ENCODE measurements at regions not wholly inside any gene's neighbourhood (a gene's known extent, or its start where the extent isn't known, plus 50 kb on each side); places are given as distances from the start of the nearest gene placed in this dataset.
"Not testable (repeated sequence)": the region's sequence is repeated elsewhere in the genome, so short reads cannot be mapped to it uniquely, and the experiment has no call there.

- no peak for DNase-seq
Measured at GRCh38 chr19:31532034-31532433, 182.8 kb upstream of the TSHZ3 start.

- DNase-seq: no peak
Measured at GRCh38 chr19:31533114-31533513, 183.9 kb upstream of the TSHZ3 start.

- no peak for DNase-seq
Measured at GRCh38 chr19:31534231-31534630, 185.0 kb upstream of the TSHZ3 start.

- no peak for DNase-seq
Measured at GRCh38 chr19:31534786-31535657, 185.8 kb upstream of the TSHZ3 start.

GRCh38 chr19:31535691-31536460 is 186.6 kb upstream of the TSHZ3 start:
- DNase-seq: no peak

- no peak for DNase-seq
Measured at GRCh38 chr19:31537136-31537535, 187.9 kb upstream of the TSHZ3 start.

GRCh38 chr19:31537902-31538301 is 188.7 kb upstream of the TSHZ3 start:
- DNase-seq: not testable (repeated sequence)

GRCh38 chr19:31538879-31539278 is 189.6 kb upstream of the TSHZ3 start:
- no peak for DNase-seq

- DNase-seq: no peak
Measured at GRCh38 chr19:31539386-31539785, 190.2 kb upstream of the TSHZ3 start.

GRCh38 chr19:31541396-31541795 is 192.2 kb upstream of the TSHZ3 start:
- DNase-seq: no peak

GRCh38 chr19:31543456-31543855 is 194.2 kb upstream of the TSHZ3 start:
- no peak for DNase-seq

- DNase-seq: no peak
Measured at GRCh38 chr19:31545777-31546176, 196.5 kb upstream of the TSHZ3 start.

GRCh38 chr19:31546205-31546960 is 197.1 kb upstream of the TSHZ3 start:
- DNase-seq: no peak

GRCh38 chr19:31548941-31549340 is 199.7 kb upstream of the TSHZ3 start:
- no peak for DNase-seq

- DNase-seq: no peak
Measured at GRCh38 chr19:31553112-31553845, 204.0 kb upstream of the TSHZ3 start.

GRCh38 chr19:31553846-31554215 is 204.6 kb upstream of the TSHZ3 start:
- DNase-seq: no peak

- no peak for DNase-seq
Measured at GRCh38 chr19:31554360-31554759, 205.1 kb upstream of the TSHZ3 start.

- DNase-seq: no peak
Measured at GRCh38 chr19:31555634-31556215, 206.5 kb upstream of the TSHZ3 start.

GRCh38 chr19:31559494-31559893 is 210.3 kb upstream of the TSHZ3 start:
- no peak for DNase-seq

- DNase-seq: no peak
Measured at GRCh38 chr19:31560086-31561060, 211.1 kb upstream of the TSHZ3 start.

Measured in NCI-H1417 (cell line).